Inferior parietal cortex (tissue), 1 donor: ENCODE measurements at regions not wholly inside any gene's neighbourhood (a gene's known extent, or its start where the extent isn't known, plus 50 kb on each side); places are given as distances from the start of the nearest gene placed in this dataset.

Experiments used
- DNase-seq: peaks from one replicate; pipeline ENCODE4 v3.0.0-alpha.2; 2016; ENCODE audit errors: extremely low spot score

DNA sequence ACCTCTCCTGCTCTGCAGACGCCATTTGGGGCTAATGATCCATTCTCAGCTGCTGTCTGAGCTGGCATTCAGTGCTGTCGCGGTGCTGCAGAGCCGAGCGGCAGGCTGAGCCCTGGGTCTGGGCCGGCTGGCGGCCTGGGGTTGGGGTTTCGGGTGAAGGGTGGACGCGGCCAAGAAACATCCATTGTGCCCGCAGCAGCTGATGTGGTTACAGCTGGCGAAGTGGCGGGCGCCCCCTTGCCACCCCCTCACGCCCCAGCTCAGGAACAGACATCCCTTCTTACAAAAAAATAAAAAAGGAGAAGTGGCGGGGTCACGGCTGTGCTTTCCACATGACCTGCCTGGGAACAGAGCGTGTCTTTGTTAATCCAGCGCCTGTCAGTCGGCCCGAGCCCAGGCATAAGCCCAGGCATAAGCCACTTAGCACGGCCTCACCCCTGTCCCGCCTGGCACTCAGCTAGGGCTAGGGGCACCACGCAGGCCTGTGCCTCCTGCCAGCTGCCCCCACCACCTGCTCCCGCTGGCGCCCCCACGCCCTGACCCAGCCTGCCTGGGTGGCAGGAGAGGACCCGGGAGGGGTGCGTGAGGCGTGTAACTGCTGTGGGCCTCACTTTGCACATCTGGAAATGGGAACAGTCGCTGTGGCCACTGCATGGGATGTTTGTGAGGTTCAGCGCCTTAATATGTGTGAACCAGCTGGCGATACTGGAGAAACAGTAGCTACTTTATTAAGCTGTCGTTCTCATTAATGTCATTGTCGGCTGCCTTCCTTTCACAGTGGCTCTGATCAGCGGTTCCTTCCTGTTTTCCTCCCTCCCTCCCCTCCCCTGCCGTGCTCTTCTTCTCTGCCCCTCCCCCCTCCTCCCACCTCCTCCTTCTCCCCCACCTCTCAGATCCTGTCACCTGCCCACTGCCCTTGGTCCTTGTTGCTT is 197.7 kb upstream of the CIBAR2 start:
- DNase-seq, result peak; percentile 81

GRCh38 chr16:85310868-85311585 is 198.8 kb upstream of the CIBAR2 start:
- DNase-seq, result no peak

DNA sequence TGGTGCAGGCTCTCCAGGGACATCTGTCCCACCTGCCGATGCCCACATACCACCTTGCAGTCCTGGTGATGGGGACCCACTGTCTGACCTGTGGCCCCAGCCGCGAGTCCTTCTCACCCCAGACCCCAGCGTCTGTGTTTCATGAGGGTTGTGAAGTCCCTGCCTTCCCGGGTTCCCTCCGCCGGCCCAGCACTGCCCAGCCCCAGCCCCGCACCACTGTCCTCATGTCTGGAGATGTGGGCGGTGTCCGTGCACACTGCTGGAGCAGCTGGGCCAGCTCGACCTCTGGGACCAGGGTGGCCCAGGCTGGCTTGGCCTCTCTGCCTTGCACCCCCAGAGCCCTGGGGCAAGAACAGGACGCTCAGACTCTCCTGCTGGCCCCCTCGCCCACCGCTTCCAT is 199.5 kb upstream of the CIBAR2 start:
- DNase-seq, result no peak

- DNase-seq, result no peak
Measured at GRCh38 chr16:85312174-85312573, 199.9 kb upstream of the CIBAR2 start.

- DNase-seq, result no peak
Measured at GRCh38 chr16:85312642-85313525, 200.6 kb upstream of the CIBAR2 start.

GRCh38 chr16:85313526-85314301 is 201.4 kb upstream of the CIBAR2 start:
- no peak for DNase-seq

DNA sequence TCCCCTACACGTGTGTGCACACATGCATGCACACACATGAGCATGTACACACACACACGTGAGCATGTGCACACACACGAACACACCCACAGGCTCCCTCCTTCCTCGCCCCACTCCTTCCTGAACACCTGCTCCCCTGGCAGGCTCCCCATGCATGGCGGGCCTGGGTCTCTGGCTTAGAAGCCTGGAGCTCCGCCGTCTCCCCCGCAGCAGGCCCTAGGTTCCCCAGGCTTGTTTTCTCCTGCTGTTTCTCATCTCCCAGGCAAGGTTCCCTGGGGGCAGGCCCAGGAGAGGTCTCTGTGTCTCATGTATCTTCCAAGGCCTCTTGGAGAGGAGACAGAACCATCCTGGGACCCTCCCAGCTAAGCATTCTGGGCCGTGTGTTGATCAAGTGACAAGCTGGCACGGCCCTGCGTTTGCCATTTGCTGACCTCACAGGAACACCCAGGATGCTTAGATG is 202.3 kb upstream of the CIBAR2 start:
- DNase-seq, result no peak

- DNase-seq, result no peak
Measured at GRCh38 chr16:85315866-85316265, 203.6 kb upstream of the CIBAR2 start.

GRCh38 chr16:85316321-85316919 is 204.1 kb upstream of the CIBAR2 start:
- DNase-seq, result peak; percentile 76

GRCh38 chr16:85316944-85317343 is 204.7 kb upstream of the CIBAR2 start:
- DNase-seq, result no peak

GRCh38 chr16:85317704-85318103 is 205.4 kb upstream of the CIBAR2 start:
- no peak for DNase-seq

- DNase-seq, result no peak
Measured at GRCh38 chr16:85319208-85319983, 207.1 kb upstream of the CIBAR2 start.

- DNase-seq, result no peak
Measured at GRCh38 chr16:85319984-85320440, 207.7 kb upstream of the CIBAR2 start.

DNA sequence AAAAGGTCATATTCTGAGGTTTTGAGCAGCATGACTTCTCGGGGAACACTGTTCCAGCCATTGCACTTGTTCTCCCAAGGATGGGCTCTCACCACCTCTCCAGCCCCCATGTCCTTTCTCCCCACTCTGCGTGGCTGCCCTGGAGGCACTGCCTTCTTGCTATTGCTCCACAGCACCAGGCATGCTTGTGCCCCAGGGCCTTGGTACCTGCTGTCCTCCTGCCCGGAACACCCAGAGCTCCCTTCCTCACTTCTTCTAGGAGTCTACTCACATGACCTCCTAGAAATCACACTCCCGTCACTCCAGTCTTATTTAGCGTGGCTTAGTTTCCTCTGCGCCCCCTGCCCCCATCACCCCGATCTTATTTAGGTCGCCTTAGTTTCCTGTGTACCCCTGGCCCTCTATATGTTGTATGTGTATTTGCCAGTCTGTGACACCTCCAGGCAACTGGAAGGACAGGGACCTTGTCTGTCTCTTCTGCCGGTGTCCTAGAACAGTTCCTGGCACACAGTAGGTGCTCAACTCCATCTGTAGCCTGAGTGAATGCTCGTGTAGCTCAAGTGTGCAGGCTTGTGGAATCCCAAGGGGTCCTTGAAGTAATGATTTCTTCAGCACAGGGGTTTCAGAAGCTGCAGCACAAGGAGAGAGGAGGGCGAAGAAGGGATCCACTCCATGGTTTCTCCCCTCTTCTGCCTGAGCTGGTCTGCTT is 208.6 kb upstream of the CIBAR2 start:
- no peak for DNase-seq

DNA sequence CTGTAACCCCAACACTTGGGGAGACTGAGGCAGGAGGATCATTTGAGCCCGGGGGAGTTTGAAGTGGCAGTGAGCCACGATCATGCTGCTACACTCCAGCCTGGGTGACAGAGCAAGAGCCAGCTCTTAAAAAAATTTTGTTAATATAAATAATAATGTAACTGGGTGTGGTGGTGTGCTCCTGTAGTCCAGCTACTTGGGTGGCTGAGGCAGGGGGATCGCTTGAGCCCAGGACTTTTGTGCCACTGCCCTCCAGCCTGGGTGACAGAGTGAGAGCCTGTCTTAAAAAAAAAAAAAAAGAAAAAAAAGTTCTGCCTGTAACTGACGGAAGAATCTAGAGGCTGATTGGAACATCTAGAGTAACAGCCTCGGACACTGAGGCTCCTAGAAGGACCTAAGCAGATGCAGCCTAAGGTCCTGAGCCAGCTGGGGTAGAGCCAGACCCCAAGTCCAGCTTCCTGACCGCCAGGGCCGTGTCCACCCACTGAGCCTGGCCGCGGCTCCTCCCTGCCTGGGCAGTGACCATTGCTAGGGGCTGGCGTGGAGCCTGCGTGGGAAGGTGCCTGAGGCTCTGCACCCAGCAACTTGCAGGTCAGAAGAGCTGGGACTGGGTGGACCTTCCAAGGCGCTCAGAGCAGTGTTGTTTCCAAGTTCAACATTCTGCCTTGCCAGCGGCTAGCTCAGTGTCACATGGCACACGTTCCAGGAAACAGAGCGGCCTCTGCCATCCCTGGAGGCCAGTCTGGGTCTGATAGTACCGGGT is 209.4 kb upstream of the CIBAR2 start:
- DNase-seq, result peak; percentile 59

- DNase-seq, result no peak
Measured at GRCh38 chr16:85323230-85323960, 211.1 kb upstream of the CIBAR2 start.

GRCh38 chr16:85323961-85324253 is 211.6 kb upstream of the CIBAR2 start:
- no peak for DNase-seq

- no peak for DNase-seq
Measured at GRCh38 chr16:85324488-85324887, 212.2 kb upstream of the CIBAR2 start.
